ELF-1 (cell line): ENCODE measurements at regions not wholly inside any gene's neighbourhood (a gene's known extent, or its start where the extent isn't known, plus 50 kb on each side); places are given as distances from the start of the nearest gene placed in this dataset.
A peak's percentile ranks its signal among the peaks of the same experiment; 100 is the strongest.
"Not testable (repeated sequence)": the region's sequence is repeated elsewhere in the genome, so short reads cannot be mapped to it uniquely, and the experiment has no call there.

ENCODE experiments used
- DNase-seq: peaks from one replicate; pipeline ENCODE4 v3.0.0-alpha.2; 2016; ENCODE audit warnings: low read depth, low spot score

- no peak for DNase-seq
These were observed 810.2 kb upstream of the ADAMTS5 start for GRCh38 chr21:27776925-27777553.

- DNase-seq: no peak
These were observed 805.9 kb upstream of the ADAMTS5 start for GRCh38 chr21:27772816-27773215.

- no peak for DNase-seq
These were observed 805.1 kb upstream of the ADAMTS5 start for GRCh38 chr21:27771938-27772483.

- no peak for DNase-seq
These were observed 802.9 kb upstream of the ADAMTS5 start for GRCh38 chr21:27769763-27770162.

- DNase-seq: not testable (repeated sequence)
These were observed 801.3 kb upstream of the ADAMTS5 start for GRCh38 chr21:27768046-27768637.

GRCh38 chr21:27764056-27764455 is 797.2 kb upstream of the ADAMTS5 start:
- DNase-seq: no peak

GRCh38 chr21:27761623-27762022 is 794.7 kb upstream of the ADAMTS5 start:
- no peak for DNase-seq

- no peak for DNase-seq
These were observed 792.9 kb upstream of the ADAMTS5 start for GRCh38 chr21:27759820-27760219.

GRCh38 chr21:27759091-27759659 is 792.3 kb upstream of the ADAMTS5 start:
- peak; percentile 3 for DNase-seq

- DNase-seq: no peak
These were observed 789.3 kb upstream of the ADAMTS5 start for GRCh38 chr21:27756191-27756590.

- DNase-seq: no peak
These were observed 777.2 kb upstream of the ADAMTS5 start for GRCh38 chr21:27743971-27744564.

- no peak for DNase-seq
These were observed 774.8 kb upstream of the ADAMTS5 start for GRCh38 chr21:27741736-27742135.

GRCh38 chr21:27740084-27740483 is 773.2 kb upstream of the ADAMTS5 start:
- DNase-seq: no peak

- DNase-seq: no peak
These were observed 772.3 kb upstream of the ADAMTS5 start for GRCh38 chr21:27739187-27739586.

GRCh38 chr21:27735699-27736098 is 768.8 kb upstream of the ADAMTS5 start:
- DNase-seq: no peak

GRCh38 chr21:27734146-27734545 is 767.3 kb upstream of the ADAMTS5 start:
- no peak for DNase-seq

GRCh38 chr21:27725916-27726315 is 759.0 kb upstream of the ADAMTS5 start:
- no peak for DNase-seq

- DNase-seq: no peak
These were observed 755.2 kb upstream of the ADAMTS5 start for GRCh38 chr21:27722095-27722494.

GRCh38 chr21:27721675-27722074 is 754.8 kb upstream of the ADAMTS5 start:
- no peak for DNase-seq

GRCh38 chr21:27719226-27719625 is 752.3 kb upstream of the ADAMTS5 start:
- DNase-seq: peak; percentile 51

- DNase-seq: no peak
These were observed 748.2 kb upstream of the ADAMTS5 start for GRCh38 chr21:27715131-27715530.
